GM21717 (cell line): ENCODE measurements at regions not wholly inside any gene's neighbourhood (a gene's known extent, or its start where the extent isn't known, plus 50 kb on each side); places are given as distances from the start of the nearest gene placed in this dataset.

Experiments used
- ATAC-seq: cut with Tn5 transposase; IDR thresholded peaks from one replicate; pipeline ENCODE4 v1.9.1; 2021; ENCODE audit warnings: mild to moderate bottlenecking, moderate library complexity; ENCODE audit not compliant: unreplicated experiment

DNA sequence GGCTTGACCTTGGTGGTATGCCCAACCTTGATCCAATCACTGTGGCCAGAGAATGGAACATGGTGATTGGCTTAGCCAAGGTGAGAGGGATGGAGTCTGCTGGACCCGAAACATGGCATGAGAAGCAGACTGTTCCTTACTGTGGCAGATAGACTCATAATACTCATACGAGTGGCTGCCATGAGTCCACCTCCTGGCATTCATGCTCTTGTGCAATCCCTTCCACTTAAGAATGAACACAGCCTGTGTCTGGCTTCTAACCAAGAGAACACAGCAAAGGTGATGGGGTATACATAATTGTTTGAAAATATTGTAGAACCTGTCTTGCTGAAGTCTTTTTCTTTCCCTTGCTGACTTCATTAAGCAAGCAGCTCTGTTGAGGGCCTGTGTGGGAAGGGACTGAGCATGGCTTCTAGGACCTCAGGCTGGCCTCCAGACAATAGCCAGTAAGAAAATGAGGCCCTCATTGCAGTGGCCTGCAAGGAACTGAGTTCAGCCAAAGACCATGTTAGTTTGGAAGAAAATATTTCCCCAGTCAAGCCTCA is 85.9 kb downstream of the ZNF281 start:
- ATAC-seq, result no peak

DNA sequence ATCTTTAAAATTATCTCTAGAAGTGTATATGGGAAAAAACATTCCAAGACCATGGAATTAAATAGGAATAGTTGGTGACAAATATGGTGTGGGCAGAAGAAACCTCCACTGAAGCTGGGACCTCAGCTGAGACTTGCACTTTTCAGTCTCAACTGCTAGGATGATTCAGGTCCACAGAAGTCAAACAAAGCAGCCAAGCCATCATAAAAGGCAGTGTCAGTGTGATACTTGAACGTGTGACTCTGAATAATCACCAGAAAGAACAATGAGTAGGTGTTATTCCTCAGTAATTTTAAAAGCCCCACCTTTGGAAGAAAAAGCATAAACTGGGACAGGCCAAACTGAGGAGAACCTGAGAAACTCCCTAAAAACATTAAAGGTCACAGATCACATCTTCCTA is 90.7 kb downstream of the ZNF281 start:
- ATAC-seq, result no peak

DNA sequence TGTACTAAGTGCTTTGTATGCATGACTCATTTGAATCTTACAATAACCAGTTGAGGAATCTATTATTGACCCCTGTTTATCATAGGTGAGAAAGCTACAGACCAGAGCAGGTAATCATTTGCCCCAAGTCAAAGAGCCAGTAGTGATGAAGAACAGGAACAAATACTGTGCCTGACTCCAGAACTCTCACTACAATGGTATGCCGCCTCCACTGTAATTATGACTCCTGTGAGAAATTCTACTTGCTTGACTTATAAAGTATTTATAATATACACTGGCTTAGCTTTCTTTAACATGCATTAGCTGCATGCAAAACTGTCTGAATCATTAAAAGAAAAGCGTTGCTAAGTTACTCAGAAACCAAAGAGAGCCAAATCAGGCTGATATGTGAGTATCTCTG is 92.6 kb downstream of the ZNF281 start:
- ATAC-seq, result no peak

DNA sequence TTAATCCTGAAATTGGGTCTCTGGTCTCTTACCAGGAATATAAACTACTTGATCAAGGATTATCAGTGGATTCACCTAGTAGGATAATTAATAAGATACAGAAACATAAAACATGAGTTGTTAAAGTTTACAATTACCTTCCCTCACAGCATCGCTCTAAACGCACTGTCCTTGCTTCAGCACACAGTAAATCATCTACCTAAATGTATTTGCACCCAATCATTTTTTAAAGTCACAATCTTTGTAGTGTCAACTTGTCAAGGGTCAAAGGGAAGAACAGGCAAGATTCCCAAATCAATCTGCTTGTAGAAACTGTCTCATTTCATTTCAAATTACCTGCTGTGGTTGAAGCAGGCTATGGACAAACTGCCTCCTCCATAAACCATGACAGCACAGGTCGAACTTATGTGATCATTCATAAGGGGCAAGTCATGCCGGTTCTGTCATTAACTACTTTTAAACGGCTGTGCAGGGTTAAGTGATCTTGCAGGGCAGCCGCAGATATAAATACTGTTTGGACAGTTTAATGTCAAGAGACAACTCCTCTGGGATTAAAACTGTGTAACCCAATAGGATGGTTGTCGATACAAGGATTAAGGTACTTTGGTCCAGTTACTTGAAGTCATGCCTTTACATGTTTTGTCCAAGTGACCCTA is 93.6 kb downstream of the ZNF281 start:
- no peak for ATAC-seq

DNA sequence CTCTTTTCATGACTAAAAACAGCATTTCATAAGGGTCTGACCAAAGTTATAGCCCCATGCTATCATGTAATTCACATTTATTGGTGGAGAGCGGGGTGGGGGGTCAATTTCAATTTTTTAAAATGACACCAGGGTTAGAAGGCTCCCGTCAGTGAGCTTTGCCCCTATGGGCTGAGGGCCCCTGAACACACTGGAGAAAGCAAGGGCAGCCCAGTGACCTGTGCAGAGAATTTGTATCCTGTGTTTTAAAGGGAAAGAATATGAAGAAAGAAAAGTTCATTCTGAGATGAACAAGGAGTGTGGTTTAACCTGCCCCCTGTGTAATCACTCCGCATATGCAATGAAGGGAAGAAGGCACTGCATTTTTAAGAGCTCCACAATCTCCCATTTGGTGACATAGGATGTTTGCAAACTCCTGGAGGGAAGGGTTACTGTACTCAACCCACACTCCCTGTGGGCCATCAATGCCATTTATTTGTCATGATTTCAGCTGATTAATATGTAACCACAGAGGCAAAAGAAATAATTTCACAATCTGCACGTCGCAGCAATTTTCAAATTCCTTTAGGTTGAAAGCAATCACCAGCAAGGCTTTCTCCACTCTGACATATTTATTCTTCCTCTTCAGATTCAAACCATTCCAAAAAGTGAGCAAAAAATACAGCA is 95.6 kb downstream of the ZNF281 start:
- ATAC-seq, result no peak

DNA sequence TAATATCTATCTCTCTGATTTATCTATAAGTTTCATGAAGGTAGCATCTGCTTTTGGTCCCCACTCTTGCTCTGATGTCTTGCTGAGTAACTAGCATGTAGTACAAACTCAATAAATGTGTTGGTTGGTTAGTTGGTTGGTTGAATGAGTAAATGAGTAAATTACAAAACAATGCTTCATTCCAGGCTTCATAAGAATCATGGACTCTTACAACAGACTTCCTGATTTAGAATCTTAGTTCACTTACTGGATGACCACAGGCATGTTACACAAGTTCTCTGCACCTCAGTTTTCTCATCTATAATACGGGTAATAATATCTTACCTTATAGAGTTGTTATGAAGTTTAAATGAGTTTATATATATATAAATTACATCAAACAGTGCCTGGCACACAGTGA is 98.6 kb downstream of the ZNF281 start:
- ATAC-seq, result no peak

DNA sequence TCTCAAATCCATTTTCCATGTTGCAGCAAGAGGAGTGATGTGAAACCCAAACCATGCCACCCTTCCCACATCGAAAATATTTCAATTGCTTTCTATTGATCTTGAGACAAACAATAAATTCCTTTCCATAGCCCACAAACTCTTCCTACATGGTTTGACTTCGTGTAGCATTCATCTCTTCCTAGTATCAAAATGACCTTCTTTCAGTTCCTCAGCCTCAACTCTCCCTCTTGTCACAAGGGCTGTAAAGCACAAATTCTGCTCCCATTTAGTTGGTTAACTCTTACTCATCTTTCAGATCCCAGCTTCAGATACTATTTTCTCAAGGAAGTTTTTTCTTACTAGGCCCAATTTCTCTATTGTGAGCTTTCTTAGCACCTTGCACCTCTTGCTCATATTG is 99.0 kb downstream of the ZNF281 start:
- no peak for ATAC-seq

DNA sequence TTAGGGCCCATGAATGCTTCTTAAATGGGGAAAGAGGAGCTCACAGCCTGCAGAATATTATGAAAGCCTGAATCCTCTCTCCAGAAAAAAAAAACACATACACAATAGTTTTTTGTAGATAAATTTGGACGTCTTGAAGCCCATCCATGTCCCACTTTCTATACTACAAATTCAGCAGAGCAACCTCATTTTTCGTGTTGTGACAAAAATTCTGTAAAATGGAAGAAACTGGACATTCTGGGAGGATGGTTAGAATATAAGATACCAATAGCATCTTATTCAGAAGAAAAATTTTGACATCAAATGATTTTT is 102.1 kb downstream of the ZNF281 start:
- no peak for ATAC-seq

DNA sequence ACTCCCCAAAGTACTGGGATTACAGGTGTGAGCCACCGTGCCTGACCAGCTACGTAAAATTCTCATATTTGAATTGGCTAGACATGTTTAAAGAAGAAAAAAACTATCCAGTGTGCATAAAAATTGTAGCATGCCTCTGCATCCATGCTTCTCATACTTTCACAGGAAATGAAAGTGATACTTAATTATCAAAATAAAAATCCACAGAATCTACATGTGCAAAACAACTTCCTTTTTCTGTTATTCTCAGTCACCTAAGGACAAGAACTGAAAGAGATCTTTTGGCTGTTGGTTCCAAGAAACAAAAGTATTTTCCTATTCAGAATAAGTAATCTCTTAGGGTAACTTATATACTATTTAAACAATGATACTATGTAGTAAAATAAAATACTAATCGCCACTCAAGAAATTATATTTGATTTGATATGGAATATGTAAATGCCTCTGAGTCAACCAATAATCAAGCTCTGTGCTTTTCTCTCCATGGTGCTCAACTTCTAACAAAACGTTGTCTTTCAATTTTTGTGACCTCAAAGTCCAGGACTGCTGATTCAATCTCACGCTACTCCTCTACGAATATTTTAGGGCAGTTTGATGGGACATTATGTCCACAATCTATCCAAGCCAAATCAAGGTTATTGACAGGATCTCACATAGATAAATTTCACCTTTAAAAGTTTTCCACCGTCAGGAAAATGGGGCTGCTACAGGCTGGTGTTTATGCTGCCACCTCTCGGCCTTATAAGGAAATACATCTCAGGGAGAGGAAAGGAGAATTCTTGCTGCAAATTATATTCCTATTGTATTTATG is 102.7 kb downstream of the ZNF281 start:
- ATAC-seq, result peak; percentile 52

DNA sequence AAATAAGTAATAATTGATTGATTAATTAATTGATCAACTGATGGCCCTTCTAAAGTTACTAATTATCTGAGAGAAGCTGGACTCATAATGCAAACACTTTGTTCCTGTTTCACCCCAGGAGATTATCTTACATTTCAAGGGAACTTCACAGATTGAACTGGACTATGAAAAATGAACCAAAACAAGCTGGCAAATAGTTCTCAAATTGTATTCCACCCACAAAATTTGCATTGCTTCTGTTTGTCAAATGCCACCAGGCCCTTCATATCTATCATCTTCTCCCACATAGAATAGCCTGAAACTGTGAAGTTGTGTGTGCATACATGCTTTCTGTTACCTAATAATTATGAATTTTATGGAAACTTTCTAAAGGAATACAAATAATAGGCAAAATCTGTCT is 104.0 kb downstream of the ZNF281 start:
- peak; percentile 33 for ATAC-seq

DNA sequence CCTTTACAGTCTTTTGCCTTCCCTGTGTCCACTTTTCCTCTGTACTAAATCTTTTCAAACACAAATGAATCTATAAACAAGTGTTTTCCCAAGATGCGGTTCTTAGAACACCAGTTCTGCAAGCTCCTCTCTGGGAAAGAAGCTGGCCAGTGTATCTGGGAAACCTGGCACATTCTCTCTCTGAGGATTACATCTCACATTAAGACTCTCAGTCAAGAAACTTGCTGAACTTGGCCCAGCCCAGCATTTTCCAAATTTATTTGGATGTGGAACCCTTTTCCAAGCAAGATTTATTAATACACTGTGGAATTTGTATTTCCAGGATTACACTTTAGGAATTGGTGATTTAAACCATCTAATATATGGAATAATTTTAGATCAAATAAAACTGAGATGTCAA is 105.7 kb downstream of the ZNF281 start:
- no peak for ATAC-seq

DNA sequence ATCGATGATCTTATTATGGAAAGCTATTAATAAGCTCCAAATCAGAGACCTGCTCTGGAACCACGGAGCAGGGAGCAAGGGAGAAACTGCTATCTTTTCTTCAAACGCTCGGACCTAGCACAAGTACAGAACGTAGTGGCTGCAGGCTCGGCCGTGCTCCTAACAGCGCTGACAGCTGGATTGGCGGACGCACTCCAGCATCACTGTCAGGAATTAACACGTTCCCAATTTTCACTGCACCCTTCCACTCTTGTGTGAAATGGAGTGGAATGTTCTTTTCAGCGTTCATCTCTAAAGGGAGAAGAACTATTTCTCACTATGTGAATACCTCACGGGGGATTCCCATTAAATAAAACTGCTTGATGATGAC is 106.9 kb downstream of the ZNF281 start:
- no peak for ATAC-seq

DNA sequence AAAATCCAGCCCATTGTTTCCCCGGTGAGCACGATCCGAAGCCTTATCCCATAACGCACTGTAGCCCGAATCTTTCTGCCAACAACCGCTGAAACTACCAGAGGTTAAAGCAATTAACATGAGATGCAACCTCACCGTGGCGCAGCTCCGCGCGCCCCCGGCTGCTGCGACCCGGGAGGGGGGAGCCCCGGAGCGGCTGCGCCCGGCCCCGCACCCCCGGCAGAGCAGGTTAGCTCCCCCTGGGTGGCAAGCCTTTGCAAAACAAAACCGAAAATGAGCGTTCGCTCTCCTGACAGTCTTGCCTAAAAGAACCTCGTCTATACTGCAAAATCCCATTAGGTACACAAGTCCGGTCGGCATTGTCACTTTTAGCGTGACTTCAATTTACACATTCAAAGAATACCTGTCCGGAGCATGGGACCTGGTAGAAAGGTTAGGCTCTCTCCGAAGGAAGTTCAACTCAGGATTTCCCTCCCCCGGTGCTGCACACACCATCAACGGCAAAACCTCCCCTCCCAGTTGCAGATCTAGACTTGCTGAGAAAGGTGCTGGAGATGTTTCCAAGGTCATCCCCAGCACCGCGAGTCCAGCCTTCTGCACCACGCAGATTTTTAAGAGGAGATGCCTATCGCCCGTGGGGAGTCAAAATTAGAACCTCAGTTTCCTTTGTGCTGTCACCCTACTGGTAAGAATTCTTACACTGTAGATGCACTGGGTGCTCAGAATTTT is 107.5 kb downstream of the ZNF281 start:
- ATAC-seq, result peak; percentile 67

DNA sequence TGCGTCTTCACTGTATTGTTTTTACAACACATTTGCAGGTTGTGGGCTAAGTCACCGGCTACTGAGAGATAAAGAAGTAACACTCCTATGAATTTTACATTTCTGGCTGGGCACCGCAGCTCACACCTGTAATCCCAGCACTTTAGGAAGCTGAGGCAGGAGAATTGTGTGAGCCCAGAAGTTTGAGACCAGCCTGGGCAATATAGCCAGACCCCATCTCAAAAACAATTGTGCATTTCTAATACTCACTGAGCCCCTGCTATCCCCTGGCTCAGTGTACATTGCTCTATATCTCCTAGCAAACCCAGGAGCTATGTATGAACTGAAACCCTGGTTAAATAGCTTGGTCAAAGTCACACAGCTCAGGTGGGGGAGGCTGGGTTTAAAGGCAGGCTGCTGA is 108.7 kb downstream of the ZNF281 start:
- no peak for ATAC-seq

DNA sequence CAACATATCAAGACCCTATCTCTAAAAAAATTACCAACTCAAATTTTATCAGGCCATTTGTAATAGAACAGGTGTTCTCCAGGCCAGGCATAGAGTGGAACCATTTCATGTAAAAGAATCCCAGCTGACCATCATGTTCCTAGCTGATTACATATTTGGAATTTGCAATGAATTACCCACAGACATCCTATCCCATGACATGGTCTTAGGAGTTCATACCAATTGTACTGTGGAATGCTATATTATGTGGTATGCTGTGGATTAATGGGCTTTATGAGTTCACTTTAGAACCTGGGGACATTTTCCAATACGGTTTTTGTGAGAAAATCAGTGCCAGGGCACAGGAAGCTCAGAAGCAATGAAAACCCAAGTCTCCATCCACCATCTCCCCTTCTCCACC is 110.3 kb downstream of the ZNF281 start:
- ATAC-seq, result no peak

DNA sequence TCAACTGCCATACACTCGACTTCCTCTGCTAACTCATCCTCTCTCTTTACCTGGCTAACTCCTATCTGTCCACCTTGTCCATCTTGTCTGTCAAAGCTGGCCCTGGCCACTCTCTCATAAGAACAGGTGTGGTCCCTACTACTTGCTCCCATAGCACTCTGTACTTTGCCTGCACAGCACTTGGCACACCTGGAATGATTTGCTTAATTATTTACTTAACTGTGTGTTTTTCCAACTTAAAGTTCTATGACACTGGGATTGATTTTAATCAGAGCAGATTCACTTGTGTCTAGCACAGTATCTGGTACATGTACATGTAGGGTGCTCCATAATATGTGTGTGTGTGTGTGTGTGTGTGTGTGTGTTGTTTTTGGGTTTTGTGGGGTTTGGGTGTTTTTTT is 111.6 kb downstream of the ZNF281 start:
- ATAC-seq, result no peak

DNA sequence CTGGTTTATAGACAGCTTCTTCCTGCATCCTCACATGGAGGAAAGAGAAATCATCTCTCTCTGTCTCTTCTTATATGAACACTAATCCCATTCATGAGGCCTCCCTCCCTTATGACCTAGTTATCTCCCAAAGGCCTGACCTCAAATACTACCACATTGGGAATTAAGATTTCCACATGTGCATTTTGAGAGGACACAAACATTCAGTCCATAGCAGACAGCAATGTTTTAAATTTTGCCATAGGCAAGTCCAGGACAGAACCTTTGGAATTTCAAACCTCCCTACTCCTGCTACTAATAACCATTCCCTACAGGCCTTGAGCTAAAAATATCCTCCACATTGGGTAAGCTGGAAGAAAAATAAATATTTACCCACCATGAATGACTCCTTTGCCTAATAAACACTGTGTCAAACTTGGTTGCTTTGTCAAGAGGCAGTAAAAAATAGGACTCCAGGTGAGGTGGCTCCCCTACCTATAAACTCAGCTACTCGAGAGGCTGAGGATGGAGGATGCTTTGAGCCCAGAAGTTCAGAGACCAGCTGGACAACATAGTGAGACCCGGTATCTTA is 113.7 kb downstream of the ZNF281 start:
- ATAC-seq, result no peak

DNA sequence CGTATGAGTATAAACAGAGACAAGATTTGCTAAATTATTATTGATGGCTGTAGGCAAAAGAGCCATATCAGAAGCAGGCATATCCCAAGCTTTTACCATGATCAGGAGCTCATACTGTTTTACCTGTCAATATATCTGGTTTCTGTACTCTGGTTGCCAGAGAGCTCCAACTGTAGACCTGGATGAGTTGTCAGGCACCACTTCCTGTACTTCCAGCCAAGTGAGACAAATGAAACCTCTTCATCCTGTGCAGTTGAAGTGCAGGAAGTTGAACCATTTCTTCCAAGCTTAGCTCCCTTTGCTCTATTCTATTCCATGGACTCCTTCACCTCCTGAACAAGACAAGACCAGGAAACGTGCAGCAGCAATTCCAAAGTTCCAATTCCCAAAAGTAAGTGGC is 115.6 kb downstream of the ZNF281 start:
- ATAC-seq, result no peak

DNA sequence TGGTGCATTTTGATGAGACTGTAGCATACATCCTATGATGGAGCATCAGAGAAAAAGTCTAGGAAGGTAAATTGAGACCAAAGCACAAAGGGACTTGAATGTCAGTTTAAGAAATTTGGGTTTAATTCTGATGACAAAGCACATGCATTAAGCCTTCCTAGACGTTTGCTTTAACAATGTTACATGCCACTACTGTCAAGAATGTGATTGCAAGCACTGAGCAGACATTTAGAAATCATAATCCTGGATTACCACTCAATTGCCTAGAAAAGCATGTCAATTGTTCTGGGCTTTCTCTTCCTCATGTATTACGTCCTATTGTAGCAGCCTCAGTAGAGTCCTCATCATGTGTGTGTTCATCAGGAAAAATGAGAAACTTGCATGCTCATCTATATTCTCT is 117.1 kb downstream of the ZNF281 start:
- no peak for ATAC-seq

DNA sequence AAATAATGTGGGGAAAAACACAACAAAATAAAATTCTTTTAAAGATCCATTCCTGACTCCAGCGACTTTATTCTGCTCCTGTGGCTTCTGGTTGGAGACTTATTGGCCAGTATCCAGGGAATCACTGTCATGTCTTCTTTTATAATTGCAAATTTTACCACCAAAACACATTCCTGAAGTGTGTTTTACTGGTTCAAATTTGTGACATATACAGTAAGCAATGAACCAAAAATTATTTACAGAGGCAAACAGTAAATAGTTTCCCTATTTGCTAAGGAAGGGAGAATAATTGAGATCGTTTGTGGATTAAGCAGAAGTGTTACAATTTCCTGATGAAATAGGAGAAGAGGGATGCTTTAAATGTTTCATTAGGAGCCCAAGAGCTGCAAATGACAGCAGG is 118.7 kb downstream of the ZNF281 start:
- ATAC-seq, result no peak

DNA sequence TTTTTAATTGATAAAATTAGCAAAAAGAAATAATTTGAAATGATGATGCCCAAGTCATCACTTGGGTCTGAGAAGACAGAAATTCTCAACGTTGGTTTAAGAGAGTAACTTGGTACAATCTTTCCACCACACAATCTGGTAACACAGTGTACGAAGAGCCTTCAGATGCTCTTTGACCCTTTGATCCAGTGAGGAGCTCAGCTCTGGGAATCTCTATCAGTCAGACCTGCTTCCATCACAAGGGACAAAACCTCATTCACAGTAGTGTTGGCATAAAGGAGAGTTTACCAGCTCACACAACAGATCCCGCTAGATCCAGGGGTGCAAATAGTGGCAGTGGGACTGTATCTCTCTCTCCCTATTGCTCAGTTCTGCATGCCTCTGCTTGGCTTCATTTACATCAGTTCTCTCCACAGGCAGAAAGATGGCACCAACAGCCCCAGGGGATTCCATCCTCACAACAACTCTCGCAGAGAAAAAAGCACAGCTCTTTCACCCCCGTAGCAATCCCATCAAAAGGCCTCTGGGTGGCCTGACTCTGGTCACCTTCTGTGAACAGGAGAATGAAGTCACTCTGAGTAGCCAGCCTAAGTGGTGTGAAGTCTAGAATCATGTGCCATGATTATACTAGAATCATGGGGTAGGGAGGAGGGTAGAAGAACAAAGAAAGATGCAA is 119.7 kb downstream of the ZNF281 start:
- ATAC-seq, result no peak
